Activated CD4-positive, alpha-beta T cell treated with anti-CD3 and anti-CD28 coated beads, Interleukin-2, Interleukin-4, amounts not matched to agents 100 ng/mL and 50 ng/mL, durations not matched to agents 16 hours and 8 hours (primary cell): ENCODE measurements at regions not wholly inside any gene's neighbourhood (a gene's known extent, or its start where the extent isn't known, plus 50 kb on each side); places are given as distances from the start of the nearest gene placed in this dataset.
"Not testable (repeated sequence)": the region's sequence is repeated elsewhere in the genome, so short reads cannot be mapped to it uniquely, and the experiment has no call there.

Experiments used
- DNase-seq: peaks from one replicate; pipeline ENCODE4 v3.0.0-alpha.2; 2020; ENCODE audit warnings: low spot score

- DNase-seq = no peak
Observed at GRCh38 chrX:113510586-113510985, 670.0 kb upstream of the AMOT start.

- no peak for DNase-seq
Observed at GRCh38 chrX:113492895-113493294, 652.3 kb upstream of the AMOT start.

GRCh38 chrX:113473418-113473817, 632.8 kb upstream of the AMOT start:
- DNase-seq = no peak

- DNase-seq = not testable (repeated sequence)
Observed at GRCh38 chrX:113473015-113473414, 632.4 kb upstream of the AMOT start.

- no peak for DNase-seq
Observed at GRCh38 chrX:113470166-113470565, 629.5 kb upstream of the AMOT start.

- no peak for DNase-seq
Observed at GRCh38 chrX:113457719-113458118, 617.1 kb upstream of the AMOT start.

- no peak for DNase-seq
Observed at GRCh38 chrX:113455582-113455981, 615.0 kb upstream of the AMOT start.

GRCh38 chrX:113429011-113429410, 588.4 kb upstream of the AMOT start:
- DNase-seq = no peak

- no peak for DNase-seq
Observed at GRCh38 chrX:113422323-113422722, 581.7 kb upstream of the AMOT start.

- no peak for DNase-seq
Observed at GRCh38 chrX:113421432-113421831, 580.8 kb upstream of the AMOT start.

GRCh38 chrX:113412106-113412505, 571.5 kb upstream of the AMOT start:
- DNase-seq = no peak

GRCh38 chrX:113408843-113409242, 568.2 kb upstream of the AMOT start:
- DNase-seq = no peak

- DNase-seq = no peak
Observed at GRCh38 chrX:113400193-113400704, 559.6 kb upstream of the AMOT start.

GRCh38 chrX:113399506-113400192, 559.0 kb upstream of the AMOT start:
- DNase-seq = no peak

- no peak for DNase-seq
Observed at GRCh38 chrX:113392355-113392754, 551.7 kb upstream of the AMOT start.

- no peak for DNase-seq
Observed at GRCh38 chrX:113391875-113392274, 551.2 kb upstream of the AMOT start.

GRCh38 chrX:113390531-113390930, 549.9 kb upstream of the AMOT start:
- DNase-seq = no peak

GRCh38 chrX:113389846-113390245, 549.2 kb upstream of the AMOT start:
- DNase-seq = no peak

GRCh38 chrX:113384628-113385027, 544.0 kb upstream of the AMOT start:
- no peak for DNase-seq

- not testable (repeated sequence) for DNase-seq
Observed at GRCh38 chrX:113373421-113373820, 532.8 kb upstream of the AMOT start.

- no peak for DNase-seq
Observed at GRCh38 chrX:113370006-113370405, 529.4 kb upstream of the AMOT start.

- DNase-seq = no peak
Observed at GRCh38 chrX:113369056-113369455, 528.4 kb upstream of the AMOT start.

GRCh38 chrX:113353134-113353533, 512.5 kb upstream of the AMOT start:
- DNase-seq = no peak

GRCh38 chrX:113330416-113330815, 489.8 kb upstream of the AMOT start:
- DNase-seq = no peak
